ENCODE measurements at regions not wholly inside any gene's neighbourhood (a gene's known extent, or its start where the extent isn't known, plus 50 kb on each side); places are given as distances from the start of the nearest gene placed in this dataset.

GRCh38 chr9:28177142-28177541 lies 603.9 kb upstream of the C9orf72 start:
- intact Hi-C loops (cut with DNase I; ENCODE audit: low total_unique reads): no loop called here
- no peaks in the 10 kb centered on the region for H3K9me3 ChIP-seq
- no peak for TF ChIP-seq CTCF (IDR thresholded peaks at IDR 0.05)
- no peak for TF ChIP-seq POLR2A (IDR thresholded peaks at IDR 0.05)
- no peaks in the 10 kb centered on the region for H3K36me3 ChIP-seq (ENCODE audit: low read depth, missing control alignments)
- no peak overlapping the region for H3K4me3 ChIP-seq
- no peak overlapping the region for H3K27ac ChIP-seq
- no peak for DNase-seq
- H3K4me1 ChIP-seq: no peaks in the 10 kb centered on the region
- 82 to 85% methylated on average over 2 of the region's 2 CpGs for WGBS, 2 donors
- no peaks in the 10 kb centered on the region for H3K27me3 ChIP-seq

GRCh38 chr9:28177925-28178324 lies 604.6 kb upstream of the C9orf72 start:
- DNase-seq: no peak
- TF ChIP-seq CTCF (IDR thresholded peaks at IDR 0.05) (no peak), POLR2A (IDR thresholded peaks at IDR 0.05) (no peak)
- H3K36me3 ChIP-seq (ENCODE audit: low read depth, missing control alignments): no peaks in the 10 kb centered on the region
- WGBS, 2 donors: 69 to 88% methylated on average over 4 of the region's 4 CpGs
- no peaks in the 10 kb centered on the region for H3K27me3 ChIP-seq
- H3K4me3 ChIP-seq: no peak overlapping the region
- no peaks in the 10 kb centered on the region for H3K9me3 ChIP-seq
- H3K4me1 ChIP-seq: no peaks in the 10 kb centered on the region
- intact Hi-C loops (cut with DNase I; ENCODE audit: low total_unique reads): no loop called here
- H3K27ac ChIP-seq: no peak overlapping the region

- no peaks in the 10 kb centered on the region for H3K36me3 ChIP-seq (ENCODE audit: low read depth, missing control alignments)
- intact Hi-C loops (cut with DNase I; ENCODE audit: low total_unique reads): no loop called here
- TF ChIP-seq POLR2A (IDR thresholded peaks at IDR 0.05) (no peak), CTCF (IDR thresholded peaks at IDR 0.05) (no peak)
- H3K4me3 ChIP-seq: no peak overlapping the region
- 73 to 83% methylated on average over 2 of the region's 2 CpGs for WGBS, 2 donors
- no peak overlapping the region for H3K27ac ChIP-seq
- H3K9me3 ChIP-seq: no peaks in the 10 kb centered on the region
- H3K4me1 ChIP-seq: no peaks in the 10 kb centered on the region
- no peak for DNase-seq
- no peaks in the 10 kb centered on the region for H3K27me3 ChIP-seq
These were observed 606.6 kb upstream of the C9orf72 start for GRCh38 chr9:28179893-28180292.

- no peak for TF ChIP-seq POLR2A (IDR thresholded peaks at IDR 0.05)
- TF ChIP-seq CTCF (IDR thresholded peaks at IDR 0.05): no peak
- no peaks in the 10 kb centered on the region for H3K27me3 ChIP-seq
- H3K4me3 ChIP-seq: no peak overlapping the region
- WGBS, 2 donors: 57 to 75% methylated on average over 2 of the region's 2 CpGs
- H3K9me3 ChIP-seq: no peaks in the 10 kb centered on the region
- DNase-seq: no peak
- H3K4me1 ChIP-seq: no peaks in the 10 kb centered on the region
- no peak overlapping the region for H3K27ac ChIP-seq
- no peaks in the 10 kb centered on the region for H3K36me3 ChIP-seq (ENCODE audit: low read depth, missing control alignments)
- intact Hi-C loops (cut with DNase I; ENCODE audit: low total_unique reads): no loop called here
These were observed 617.7 kb upstream of the C9orf72 start for GRCh38 chr9:28190981-28191380.

DNA sequence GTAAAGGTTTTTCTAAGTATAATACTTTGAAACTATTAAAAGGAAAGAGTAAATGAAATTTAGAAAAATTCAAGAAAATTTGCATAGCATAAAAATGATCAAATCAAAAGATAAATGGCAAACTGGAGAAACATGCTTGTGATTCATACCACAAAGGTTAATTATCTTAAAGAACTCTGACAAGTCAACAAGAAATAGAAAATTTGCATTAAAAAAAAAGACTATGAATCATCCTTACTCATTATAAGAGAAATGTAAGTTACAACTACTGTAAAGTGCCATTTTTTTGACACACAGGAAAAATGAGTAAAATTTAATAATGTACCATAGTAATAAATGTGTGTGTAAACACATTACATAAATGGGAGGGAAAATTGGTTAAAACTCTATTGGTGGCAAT lies 624.4 kb upstream of the C9orf72 start:
- intact Hi-C loops (cut with DNase I; ENCODE audit: low total_unique reads): no loop called here
- Histone ChIP-seq H3K4me1 (no peaks in the 10 kb centered on the region), H3K4me3 (no peak overlapping the region), H3K9me3 (no peaks in the 10 kb centered on the region), H3K36me3 (ENCODE audit: low read depth, missing control alignments) (no peaks in the 10 kb centered on the region), H3K27ac (no peak overlapping the region), H3K27me3 (no peaks in the 10 kb centered on the region)
- TF ChIP-seq CTCF (IDR thresholded peaks at IDR 0.05) (no peak), POLR2A (IDR thresholded peaks at IDR 0.05) (no peak)
- no peak for DNase-seq

Data from testis (tissue), 2 donors.